Lower leg skin (tissue), 3 donors: ENCODE measurements at regions not wholly inside any gene's neighbourhood (a gene's known extent, or its start where the extent isn't known, plus 50 kb on each side); places are given as distances from the start of the nearest gene placed in this dataset.

Experiments used
- POLR2A ChIP-seq, 2 donors: fragments of 450-650 bp; IDR thresholded peaks; one replicate each; pipeline ENCODE4 v1.6.1; 2016 to 2017; ENCODE audit warnings: antibody characterized with exemption in 2 of 2, mild to moderate bottlenecking in 1 of 2, moderate library complexity in 1 of 2
- TF ChIP-seq, protein P1 (sequence below), 3 donors: fragments of 450-650 bp; IDR thresholded peaks; one replicate each; pipeline ENCODE4 v1.5.1; 2016; ENCODE audit warnings: antibody characterized with exemption in 3 of 3, mild to moderate bottlenecking in 3 of 3, moderate library complexity in 2 of 3

DNA sequence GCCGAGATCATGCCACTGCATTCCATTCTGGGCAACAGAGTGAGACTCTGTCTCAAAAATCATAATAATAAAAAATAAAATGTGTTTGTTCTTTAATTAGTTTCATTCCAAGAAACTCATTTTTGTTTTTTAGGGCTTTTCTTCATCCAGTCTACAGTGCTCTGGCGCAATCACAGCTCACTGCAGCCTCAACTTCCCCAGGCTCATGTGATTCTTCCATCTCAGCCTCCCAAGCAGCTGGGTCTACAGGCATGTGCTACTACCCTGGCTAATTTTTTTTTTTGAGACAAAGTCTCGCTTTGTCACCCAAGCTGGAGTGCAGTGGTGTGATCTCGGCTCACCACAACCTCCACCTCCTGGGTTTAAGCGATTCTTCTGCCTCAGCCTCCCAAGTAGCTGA, 143.6 kb upstream of the JARID2 start:
- TF ChIP-seq POLR2A (IDR thresholded peaks at IDR 0.05), result no peak
- TF ChIP-seq, protein P1, sequence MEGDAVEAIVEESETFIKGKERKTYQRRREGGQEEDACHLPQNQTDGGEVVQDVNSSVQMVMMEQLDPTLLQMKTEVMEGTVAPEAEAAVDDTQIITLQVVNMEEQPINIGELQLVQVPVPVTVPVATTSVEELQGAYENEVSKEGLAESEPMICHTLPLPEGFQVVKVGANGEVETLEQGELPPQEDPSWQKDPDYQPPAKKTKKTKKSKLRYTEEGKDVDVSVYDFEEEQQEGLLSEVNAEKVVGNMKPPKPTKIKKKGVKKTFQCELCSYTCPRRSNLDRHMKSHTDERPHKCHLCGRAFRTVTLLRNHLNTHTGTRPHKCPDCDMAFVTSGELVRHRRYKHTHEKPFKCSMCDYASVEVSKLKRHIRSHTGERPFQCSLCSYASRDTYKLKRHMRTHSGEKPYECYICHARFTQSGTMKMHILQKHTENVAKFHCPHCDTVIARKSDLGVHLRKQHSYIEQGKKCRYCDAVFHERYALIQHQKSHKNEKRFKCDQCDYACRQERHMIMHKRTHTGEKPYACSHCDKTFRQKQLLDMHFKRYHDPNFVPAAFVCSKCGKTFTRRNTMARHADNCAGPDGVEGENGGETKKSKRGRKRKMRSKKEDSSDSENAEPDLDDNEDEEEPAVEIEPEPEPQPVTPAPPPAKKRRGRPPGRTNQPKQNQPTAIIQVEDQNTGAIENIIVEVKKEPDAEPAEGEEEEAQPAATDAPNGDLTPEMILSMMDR (IDR thresholded peaks at IDR 0.05), result no peak
